ENCODE measurements at regions not wholly inside any gene's neighbourhood (a gene's known extent, or its start where the extent isn't known, plus 50 kb on each side); places are given as distances from the start of the nearest gene placed in this dataset.

DNA sequence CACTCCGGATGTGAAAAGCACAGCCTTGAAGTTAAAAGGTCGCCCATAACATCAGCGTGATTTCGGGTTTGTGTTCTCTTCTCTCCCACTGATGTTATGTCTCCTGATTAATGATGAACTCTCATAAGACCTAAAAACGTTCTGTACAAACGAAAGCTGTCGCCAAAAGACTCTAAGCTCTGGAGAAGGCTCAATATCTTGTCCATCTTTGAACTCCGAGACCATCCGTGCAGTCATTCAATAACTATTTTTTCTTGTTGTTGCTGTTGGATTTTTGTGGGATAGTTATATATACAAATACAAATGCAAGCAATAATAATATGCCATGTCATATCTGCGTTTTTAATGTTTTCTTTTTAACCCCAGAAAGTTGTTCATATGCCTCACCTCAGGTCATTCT, 291.8 kb upstream of the MARCKS start:
- in situ Hi-C loops (cut with HindIII; ENCODE audit: low sequenced_read_pairs): no loop called here

DNA sequence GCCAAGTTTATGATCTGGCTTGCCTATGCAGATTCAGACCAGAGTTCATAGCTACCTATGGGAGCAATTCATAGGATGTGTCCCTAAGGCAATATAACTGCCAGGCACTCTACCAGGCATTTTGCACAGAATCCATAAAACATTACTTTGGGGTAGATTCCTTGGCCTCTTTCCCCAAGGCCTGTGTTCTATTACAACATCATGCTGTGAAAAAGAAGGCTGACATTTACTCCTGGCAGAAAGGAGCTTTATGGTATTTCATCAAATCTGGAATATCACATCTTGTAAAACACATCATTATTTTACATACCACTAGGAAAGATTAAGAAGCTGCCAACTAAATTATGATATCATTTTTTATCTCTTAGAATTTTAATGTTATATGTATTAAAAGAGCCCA, 287.0 kb upstream of the MARCKS start:
- in situ Hi-C loops (cut with HindIII; ENCODE audit: low sequenced_read_pairs): no loop called here

DNA sequence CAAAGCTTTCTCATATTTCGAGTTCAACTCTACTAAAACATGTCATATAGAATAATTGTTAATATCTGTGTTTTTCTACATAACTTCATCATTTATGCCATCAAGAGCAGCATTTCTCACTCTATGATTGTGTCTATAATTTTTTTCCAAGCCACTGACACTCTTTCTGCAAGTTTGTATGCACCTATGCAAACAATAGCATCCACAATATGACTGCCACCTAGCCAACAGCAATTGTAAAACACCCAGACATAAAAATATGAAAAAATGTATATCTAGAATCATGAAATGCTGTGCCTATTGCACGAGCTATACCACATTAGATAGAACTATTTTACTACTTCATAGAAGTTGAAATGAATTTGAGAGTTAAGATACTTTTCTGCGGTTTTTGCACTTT, 286.5 kb upstream of the MARCKS start:
- in situ Hi-C loops (cut with HindIII; ENCODE audit: low sequenced_read_pairs): no loop called here

DNA sequence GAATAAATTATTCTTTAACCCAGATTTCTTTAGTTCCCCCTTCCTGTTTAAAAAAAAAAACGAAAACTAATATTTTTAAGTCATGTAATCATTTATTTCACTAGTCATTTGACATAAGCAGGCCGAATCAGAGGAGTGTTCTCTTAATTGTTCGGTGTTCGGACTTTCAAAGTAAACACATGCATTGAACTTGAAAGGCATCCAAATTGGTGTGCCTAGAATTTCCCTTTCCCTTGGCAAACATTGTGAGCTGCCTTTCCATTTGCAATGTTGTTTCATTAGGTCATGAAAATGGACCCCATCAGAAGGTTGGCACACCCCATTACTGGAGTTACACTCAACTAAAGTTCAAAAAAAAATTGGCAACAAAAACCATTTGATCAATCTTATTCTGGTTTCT, 283.0 kb upstream of the MARCKS start:
- in situ Hi-C loops (cut with HindIII; ENCODE audit: low sequenced_read_pairs): no loop called here

DNA sequence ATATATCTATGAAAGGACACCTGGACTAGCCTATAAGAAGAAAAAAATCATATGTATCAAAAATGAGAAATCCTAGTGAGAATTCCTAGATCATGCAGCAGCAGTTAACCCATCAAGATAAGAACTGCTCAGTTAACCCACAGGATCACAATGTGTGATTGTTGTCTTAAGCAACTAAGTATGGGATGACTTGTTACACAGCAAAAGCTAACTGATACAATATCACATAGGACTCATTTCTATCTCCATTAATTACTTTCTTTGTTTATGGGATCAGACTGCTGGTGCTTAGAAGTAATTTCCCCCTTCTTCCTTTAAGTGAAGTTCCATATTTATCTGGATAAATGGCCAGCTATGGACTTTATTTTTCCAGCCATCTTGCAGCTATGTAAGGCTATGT, 280.8 kb upstream of the MARCKS start:
- in situ Hi-C loops (cut with HindIII; ENCODE audit: low sequenced_read_pairs): no loop called here

DNA sequence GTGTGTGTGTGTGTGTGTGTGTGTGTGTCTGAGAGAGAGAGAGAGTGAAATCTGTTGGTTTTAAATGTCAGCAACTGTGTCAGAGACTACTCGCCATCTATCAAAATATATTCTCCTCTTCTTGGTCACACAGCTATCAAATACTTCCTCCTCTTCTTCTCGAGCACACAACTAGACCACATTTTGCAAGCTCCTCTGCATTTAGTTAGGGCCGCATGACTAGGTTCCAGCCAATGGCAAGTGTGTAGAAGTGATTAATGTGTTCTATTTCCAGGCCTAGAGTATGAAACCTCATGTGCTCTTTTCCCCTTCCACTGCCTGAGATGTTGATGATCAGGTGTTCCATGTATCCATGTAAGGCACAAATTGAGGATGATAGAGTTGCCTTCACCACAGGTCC, 278.5 kb upstream of the MARCKS start:
- in situ Hi-C loops (cut with HindIII; ENCODE audit: low sequenced_read_pairs): no loop called here

DNA sequence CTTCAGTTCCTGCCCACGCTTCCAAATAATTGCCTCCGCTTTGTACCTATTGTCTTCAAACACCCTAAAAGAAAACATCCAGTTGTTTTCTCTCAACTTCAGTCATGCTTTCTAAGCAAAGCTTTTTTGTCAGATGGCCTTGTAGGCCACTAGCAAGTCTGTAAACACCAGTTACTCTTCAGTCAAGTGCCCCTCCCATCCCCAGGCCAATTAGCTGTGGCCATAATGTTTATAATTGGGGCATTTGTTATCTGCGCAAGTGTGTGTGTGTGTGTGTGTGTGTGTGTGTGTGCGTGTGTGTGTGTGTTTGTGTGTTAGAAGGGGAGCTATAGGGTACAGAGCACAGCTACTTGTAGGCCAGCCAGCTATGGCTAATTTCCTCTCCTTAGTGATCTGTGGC, 272.4 kb upstream of the MARCKS start:
- in situ Hi-C loops (cut with HindIII; ENCODE audit: low sequenced_read_pairs): no loop called here

DNA sequence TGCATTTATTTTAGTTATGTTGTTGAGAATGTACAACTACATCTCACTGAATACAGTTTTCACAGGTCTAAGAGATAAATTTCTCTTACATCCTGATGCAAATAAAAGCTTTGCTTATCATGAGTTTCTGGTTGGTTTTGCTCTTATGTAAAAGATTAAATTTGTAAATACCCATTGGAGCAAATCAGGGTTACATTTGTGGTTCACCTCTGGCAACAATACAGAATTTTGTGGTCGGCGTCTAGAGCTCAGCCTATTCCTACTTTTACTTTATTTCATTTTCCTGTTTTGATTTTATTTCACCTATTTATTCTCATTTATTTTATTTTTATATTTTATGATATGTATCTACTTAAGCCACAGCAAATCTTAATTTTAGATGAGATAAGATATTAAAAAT, 271.9 kb upstream of the MARCKS start:
- in situ Hi-C loops (cut with HindIII; ENCODE audit: low sequenced_read_pairs): no loop called here

DNA sequence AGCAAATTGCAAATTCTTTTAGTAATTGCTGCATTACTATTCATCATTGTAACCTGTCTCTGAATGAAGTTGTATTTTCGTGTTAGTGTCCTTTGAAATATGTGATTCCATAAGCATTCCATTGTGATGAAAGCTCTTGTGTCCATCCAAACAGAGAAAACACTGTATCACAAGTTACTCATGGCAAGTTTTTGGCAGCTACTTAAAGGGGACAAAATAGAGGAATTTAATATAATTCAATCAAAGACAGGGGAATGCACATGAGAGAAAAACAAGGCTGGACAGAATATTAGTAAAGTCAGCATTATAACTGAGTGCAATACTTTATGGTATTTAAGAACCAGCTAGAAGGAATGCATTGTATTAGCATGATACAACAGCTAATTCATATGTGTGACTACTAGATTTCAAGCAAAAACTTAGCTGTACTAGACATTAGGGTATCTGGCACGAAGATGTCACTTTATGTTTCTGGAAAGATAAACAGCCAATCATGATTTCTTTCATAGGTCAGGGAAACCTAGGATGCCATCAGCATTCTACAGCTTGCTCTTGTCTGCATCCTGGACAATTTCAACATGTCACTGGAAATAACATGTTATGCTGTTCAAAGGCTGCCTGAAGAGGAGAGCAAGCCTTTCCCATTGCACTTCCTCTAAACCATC, 270.6 kb upstream of the MARCKS start:
- in situ Hi-C loops (cut with HindIII; ENCODE audit: low sequenced_read_pairs): no loop called here

DNA sequence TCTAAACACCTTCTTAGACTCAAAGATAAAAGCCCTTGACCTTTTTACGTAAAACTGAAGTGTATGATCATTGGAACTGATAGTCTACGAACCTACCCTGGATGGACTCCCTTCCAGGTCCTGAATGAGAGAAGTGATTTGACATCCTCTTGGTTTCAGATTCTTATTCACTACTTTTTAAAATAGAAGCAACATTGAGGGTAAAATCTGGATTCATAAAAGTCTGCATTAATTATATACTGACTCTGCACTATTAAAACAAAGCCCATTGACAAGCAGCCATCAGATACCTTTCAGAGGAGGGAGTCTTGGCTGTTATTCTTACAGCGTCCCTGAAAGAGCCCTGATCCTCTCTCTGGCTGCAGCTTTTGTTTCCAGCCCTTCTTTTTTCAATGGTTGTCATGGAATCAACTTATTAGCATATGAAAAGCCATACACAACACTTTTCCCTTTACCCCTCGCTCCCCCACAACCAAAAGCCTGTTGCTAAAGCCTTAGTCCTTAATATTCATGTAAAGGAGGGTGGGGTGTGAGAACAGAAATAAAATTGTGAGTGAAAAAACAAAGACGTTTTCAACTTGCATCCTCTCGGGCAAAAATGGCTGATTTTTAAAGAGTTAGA, 270.0 kb upstream of the MARCKS start:
- in situ Hi-C loops (cut with HindIII; ENCODE audit: low sequenced_read_pairs): no loop called here

DNA sequence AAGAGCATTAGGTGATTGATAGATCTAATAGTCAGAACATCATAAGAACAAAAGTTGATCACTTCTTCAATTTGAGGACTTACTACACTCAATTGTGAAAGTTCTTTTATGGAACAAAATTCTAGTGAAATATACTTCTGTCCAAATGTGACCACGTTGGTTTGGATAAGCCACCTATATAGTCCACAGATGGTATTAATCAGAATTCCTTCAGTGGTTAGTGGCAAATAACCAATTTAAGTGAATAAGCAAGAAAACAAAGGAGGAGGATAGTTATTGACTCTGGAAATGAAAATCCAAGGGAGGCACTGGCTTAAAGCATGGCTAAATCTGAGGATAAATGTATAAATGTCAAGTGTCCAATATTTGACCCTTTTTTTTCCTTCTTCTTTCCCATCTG, 268.5 kb upstream of the MARCKS start:
- in situ Hi-C loops (cut with HindIII; ENCODE audit: low sequenced_read_pairs): no loop called here

DNA sequence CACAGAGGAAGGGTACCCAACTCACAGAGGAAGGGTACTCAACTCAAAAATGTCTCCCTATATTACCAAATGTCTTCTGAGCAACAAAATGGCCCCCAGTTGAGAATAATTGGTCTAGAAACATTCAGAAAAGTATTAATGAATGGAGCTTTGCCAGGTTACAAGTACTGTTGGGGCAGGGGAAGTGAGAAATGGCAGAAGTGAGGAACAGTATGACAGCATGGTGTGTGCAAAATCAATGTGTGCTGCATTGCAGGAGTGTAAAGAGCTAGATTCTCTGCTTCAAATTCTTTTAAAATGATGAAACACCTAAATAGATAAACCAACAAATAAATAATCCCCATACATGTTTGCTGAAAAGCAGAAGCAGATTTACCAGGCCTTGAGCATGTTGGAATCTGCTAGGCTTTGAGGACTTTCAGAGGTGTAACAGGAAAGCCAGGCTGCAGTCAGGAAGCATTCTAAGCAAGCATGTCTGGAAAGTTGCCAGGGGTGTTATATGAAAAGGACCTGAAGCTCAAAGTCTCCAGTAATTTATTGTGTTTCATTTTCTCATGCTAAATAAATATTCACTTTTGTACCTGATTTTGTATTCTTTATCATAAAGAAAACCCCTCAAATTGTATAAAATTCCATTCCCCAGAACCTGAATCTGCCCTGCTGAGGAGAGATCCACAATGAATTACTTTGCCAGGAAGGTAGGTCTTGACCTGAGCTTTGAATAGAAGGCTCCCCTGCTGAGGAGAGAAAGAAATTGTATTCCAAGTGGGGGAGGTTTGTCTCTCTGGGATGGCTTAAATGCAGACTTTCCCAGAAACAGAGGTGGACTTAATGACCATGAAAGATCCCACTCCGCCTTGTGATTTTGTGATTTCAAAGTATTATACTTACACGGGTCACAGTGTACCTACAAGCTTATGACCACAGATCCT, 265.0 kb upstream of the MARCKS start:
- in situ Hi-C loops (cut with HindIII; ENCODE audit: low sequenced_read_pairs): no loop called here

DNA sequence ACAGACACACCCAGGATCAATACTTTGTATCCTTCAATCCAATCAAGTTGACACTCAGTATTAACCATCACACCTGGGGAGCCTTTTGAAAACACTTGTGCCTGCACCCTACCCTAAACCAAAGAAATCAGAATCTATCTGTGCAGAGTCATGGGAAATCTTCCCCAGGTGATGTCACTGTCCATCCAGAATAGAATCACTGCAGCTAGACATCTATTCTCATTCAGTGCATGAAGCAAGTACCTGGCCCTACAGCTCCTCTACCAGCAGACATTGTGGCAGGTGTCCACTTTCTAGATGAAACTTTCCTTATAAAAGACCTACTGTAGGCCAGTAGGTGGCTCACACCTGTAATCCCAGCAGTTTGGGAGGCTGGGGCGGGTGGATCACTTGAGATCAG, 262.4 kb upstream of the MARCKS start:
- in situ Hi-C loops (cut with HindIII; ENCODE audit: low sequenced_read_pairs): no loop called here

DNA sequence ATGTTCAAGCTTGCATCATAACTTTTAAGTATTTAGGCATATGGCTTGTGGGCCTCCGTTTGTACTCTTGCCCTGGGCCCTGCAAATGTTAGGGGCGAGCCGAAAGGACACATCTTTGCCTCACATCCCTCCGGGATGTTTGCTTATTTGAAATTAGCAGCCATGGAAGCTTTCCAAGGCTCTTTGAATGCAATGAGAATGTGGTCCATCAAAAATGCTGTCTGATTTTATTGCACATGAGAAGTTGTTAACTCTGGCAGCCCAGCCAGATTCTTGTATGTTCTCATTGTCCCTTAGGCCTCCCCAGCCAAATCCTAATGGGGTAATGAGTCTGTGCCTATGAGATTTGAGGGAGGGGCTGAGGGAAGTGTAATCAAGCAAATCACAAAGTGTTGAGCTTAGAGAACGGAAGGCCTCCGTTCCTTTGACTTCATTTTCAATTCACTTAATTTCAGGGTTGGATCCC, 261.2 kb upstream of the MARCKS start:
- in situ Hi-C loops (cut with HindIII; ENCODE audit: low sequenced_read_pairs): no loop called here

DNA sequence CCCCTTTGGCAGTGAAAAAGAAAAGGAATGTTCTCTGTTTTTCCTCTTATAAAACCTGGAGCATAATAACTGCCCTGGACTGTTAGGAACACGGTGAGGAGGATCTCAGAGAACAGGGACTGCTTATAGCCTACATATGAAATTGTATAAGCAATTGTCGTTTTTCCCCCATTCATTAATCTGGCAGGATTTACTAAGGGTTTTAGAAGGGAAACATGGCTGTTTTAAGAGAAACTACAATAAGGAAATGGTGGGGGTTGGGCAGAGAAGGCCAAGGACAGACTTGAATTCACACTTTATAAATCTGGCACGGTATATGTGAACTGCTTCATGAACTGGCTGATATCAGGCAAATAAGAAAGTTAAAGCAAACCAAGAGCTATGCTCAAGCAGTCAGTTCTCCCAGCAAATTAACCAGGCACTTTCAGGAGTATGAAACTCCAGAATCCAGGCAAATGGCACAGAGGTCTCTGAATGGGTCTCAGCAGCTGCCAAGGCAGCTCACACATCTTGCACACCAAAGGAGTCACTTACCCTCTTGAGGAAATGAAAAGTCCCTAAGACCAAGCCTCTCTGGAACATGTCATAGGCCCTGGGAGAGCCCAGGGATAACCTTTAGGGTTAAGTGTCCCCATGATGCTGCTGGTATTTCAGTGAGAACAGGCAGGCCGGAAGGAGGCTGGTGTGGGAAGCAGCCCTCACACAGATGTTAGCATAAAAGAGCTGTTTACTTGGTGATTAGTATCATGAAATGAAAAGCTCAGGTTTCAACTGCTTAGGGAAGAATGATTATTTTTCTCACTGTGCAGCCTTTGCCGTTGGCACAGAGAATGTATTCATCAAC, 260.5 kb upstream of the MARCKS start:
- in situ Hi-C loops (cut with HindIII; ENCODE audit: low sequenced_read_pairs): no loop called here

DNA sequence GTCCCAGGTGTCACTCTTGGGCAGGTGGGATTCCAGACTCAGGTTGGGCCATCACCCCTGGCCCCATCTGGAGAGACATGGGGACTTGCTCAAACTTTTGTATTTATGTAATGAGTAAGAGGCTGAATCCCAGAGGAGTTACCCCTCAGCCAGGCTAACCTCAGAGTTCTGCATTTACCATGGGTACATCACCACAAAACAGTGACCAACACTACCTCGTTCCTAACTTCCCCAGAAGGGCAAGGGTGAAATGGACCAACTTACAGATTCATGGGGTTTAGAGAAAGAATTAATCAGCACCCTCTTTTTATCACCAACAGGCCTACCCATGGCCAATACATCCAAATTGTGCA, 259.9 kb upstream of the MARCKS start:
- in situ Hi-C loops (cut with HindIII; ENCODE audit: low sequenced_read_pairs): no loop called here

DNA sequence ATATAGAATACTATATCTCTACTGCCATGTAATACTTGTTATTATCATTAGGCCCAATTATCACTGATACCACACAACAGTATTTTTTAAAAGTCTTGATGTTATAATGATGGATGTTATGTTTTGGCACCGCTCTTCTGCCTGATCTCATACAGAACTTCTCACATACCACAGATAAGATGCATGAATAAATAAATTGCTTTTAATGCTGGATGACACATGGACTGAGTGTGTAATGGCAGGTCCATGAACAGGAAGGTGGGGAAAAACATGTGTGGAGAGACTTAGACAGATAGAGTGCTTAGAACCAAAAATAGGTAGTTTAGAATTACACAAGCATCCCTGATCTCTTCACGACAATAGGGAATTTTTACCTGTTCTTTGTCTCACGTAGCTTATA, 258.4 kb upstream of the MARCKS start:
- in situ Hi-C loops (cut with HindIII; ENCODE audit: low sequenced_read_pairs): no loop called here

DNA sequence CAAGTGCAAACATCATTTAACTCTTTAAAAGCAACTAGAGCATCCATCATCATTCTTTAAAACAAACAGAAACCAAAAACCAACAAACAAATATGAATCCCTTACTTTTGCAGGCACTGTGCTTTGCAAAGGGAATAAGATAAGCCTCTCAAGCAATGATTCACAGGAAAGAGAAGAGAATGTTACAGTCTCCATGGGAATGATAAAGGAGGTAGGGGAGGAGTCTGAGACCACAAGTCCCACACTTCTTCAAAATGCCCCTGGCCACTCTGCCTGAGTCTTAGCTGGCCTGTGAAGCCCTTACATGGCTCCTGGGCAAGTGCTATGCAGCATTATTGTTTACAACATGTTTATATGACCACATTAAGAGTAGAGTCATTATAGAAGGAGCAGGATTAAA, 257.7 kb upstream of the MARCKS start:
- in situ Hi-C loops (cut with HindIII; ENCODE audit: low sequenced_read_pairs): no loop called here

DNA sequence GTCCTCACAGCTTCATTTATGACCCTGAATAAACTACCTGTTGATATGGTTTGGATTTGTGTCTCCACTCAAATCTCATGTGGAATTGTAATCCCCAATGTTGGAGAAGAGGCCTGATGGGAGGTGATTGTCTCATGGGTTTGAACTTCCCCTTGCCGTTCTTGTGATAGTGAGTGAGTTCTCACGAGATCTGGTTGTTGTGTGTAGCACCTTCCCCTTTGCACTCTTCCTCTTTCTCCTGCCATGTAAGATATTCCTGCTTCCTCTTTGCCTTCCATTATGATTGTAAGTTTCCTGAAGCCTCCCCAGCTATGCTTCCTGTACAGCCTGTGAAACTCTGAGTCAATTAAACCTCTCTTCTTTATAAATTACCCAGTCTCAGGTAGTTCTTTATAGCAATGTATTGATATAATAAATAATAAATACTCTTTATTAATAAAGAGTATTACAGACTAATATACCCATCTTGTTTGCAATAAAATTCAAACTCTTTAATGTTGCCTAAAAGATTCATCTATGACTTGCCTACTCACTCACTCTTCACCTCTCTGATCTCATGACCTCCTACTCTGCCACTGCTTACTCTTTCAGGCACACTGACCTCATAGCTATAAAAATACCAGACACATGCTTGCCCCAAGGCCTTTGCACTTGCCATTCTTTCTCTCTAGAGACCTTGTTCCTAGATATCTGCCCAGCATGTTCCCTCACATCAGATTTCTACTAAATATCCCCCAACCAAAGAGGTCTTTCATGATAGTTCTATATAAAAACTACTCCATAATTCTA, 256.4 kb upstream of the MARCKS start:
- in situ Hi-C loops (cut with HindIII; ENCODE audit: low sequenced_read_pairs): no loop called here

DNA sequence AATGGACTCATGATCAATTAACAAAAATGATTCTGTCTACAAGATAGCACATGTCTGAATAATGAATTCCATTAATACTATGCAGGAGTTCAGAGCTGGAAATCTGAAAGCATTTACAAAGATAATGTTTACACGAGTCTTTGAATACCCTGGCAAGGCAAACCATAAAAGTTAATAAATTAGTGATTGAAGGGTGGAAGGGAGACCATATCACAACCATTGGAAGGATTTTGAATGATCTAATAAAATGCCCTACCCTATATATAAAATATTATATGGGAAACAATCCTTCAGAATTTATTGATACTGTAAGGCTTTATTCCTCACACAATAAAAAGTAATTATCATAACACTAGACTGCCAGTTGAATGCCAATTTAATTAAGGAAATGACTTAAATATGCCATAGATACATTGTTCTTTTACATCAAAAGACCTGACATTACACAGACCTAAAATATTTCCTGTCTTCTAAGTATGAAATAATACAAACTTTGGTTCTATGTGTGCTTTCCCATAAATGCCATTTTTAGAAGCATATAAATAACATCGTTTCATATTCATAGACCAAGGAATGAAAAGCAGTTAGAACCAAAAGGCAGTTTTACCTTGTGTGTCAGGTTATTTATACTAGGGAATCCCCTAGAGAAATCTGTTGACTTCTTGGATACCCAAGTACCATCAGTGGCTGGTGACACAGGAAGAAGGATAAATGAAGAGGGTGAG, 249.2 kb upstream of the MARCKS start:
- in situ Hi-C loops (cut with HindIII; ENCODE audit: low sequenced_read_pairs): no loop called here

All from endothelial cell of hepatic sinusoid (primary cell).